ENCODE measurements at regions not wholly inside any gene's neighbourhood (a gene's known extent, or its start where the extent isn't known, plus 50 kb on each side); places are given as distances from the start of the nearest gene placed in this dataset.

GRCh38 chr12:107494331-107494730 lies 191.3 kb upstream of the PWP1 start:
- TF ChIP-seq CTCF (IDR thresholded peaks at IDR 0.05) (no peak), POLR2A (IDR thresholded peaks at IDR 0.05) (no peak)
